GM03348 (cell line): ENCODE measurements at regions not wholly inside any gene's neighbourhood (a gene's known extent, or its start where the extent isn't known, plus 50 kb on each side); places are given as distances from the start of the nearest gene placed in this dataset.
A peak's percentile ranks its signal among the peaks of the same experiment; 100 is the strongest.
"Not testable (repeated sequence)": the region's sequence is repeated elsewhere in the genome, so short reads cannot be mapped to it uniquely, and the experiment has no call there.

Source experiments
- DNase-seq: peaks from one replicate; pipeline ENCODE4 v3.0.0; 2012; ENCODE audit warnings: low spot score

GRCh38 chr2:52456561-52457377 is 1310.8 kb upstream of the CHAC2 start:
- no peak for DNase-seq

GRCh38 chr2:52454962-52455361 is 1312.6 kb upstream of the CHAC2 start:
- no peak for DNase-seq

- no peak for DNase-seq
These were observed 1315.4 kb upstream of the CHAC2 start for GRCh38 chr2:52452201-52452600.

- no peak for DNase-seq
These were observed 1321.9 kb upstream of the CHAC2 start for GRCh38 chr2:52445686-52446085.

- DNase-seq = no peak
These were observed 1336.2 kb upstream of the CHAC2 start for GRCh38 chr2:52431352-52431760.

- peak; percentile 14 for DNase-seq
These were observed 1337.9 kb upstream of the CHAC2 start for GRCh38 chr2:52429740-52430139.

GRCh38 chr2:52429171-52429570 is 1338.4 kb upstream of the CHAC2 start:
- DNase-seq = no peak

GRCh38 chr2:52428224-52428623 is 1339.4 kb upstream of the CHAC2 start:
- no peak for DNase-seq

- no peak for DNase-seq
These were observed 1343.9 kb upstream of the CHAC2 start for GRCh38 chr2:52423655-52424054.

- no peak for DNase-seq
These were observed 1344.5 kb upstream of the CHAC2 start for GRCh38 chr2:52423111-52423510.

- DNase-seq = no peak
These were observed 1351.3 kb upstream of the CHAC2 start for GRCh38 chr2:52416340-52416739.

GRCh38 chr2:52414561-52415295 is 1352.9 kb upstream of the CHAC2 start:
- peak; percentile 30 for DNase-seq

GRCh38 chr2:52409308-52410118 is 1358.1 kb upstream of the CHAC2 start:
- DNase-seq = not testable (repeated sequence)

- no peak for DNase-seq
These were observed 1361.6 kb upstream of the CHAC2 start for GRCh38 chr2:52405980-52406379.

- peak; percentile 15 for DNase-seq
These were observed 1362.7 kb upstream of the CHAC2 start for GRCh38 chr2:52404866-52405265.

GRCh38 chr2:52404046-52404445 is 1363.6 kb upstream of the CHAC2 start:
- no peak for DNase-seq

GRCh38 chr2:52402128-52402527 is 1365.5 kb upstream of the CHAC2 start:
- no peak for DNase-seq

GRCh38 chr2:52396836-52397235 is 1364.9 kb upstream of the NRXN1 start:
- no peak for DNase-seq

- DNase-seq = peak; percentile 44
These were observed 1364.0 kb upstream of the NRXN1 start for GRCh38 chr2:52395912-52396311.

GRCh38 chr2:52391621-52392020 is 1359.7 kb upstream of the NRXN1 start:
- DNase-seq = no peak

GRCh38 chr2:52390651-52391050 is 1358.7 kb upstream of the NRXN1 start:
- DNase-seq = no peak

GRCh38 chr2:52387937-52388590 is 1356.1 kb upstream of the NRXN1 start:
- no peak for DNase-seq
